ENCODE measurements at regions not wholly inside any gene's neighbourhood (a gene's known extent, or its start where the extent isn't known, plus 50 kb on each side); places are given as distances from the start of the nearest gene placed in this dataset.

DNA sequence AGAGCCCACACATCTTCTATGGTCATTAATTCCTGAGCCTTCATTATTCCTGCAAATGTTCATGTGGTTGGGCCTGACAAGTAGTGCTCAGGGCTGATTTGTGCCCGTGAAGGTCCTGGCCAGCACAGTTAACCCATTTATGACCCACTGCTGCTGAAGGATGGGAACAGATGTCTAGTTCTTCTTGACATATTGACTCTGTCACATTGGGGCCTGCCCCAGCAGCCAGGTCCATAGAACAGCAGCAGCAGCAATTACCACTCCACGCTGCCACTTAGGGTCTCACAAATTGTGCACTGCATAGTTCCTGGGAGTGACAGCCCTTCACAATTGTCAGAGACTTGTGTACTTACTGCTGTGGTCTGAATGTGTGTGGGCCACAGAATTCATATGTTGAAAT, 442.3 kb upstream of the RGPD4 start:
- TF ChIP-seq ZNF114 (CRISPR knock-in tag; IDR thresholded peaks at IDR 0.05) (no peak), NANOG (IDR thresholded peaks at IDR 0.05; ENCODE audit: borderline replicate concordance) (no peak), CREB1 (CRISPR knock-in tag; IDR thresholded peaks at IDR 0.05; ENCODE audit: low read depth) (no peak), EZH2 (IDR thresholded peaks at IDR 0.05; ENCODE audit: low read depth, unreplicated experiment) (no peak), POLR2AphosphoS5 (IDR thresholded peaks at IDR 0.05; ENCODE audit: low read depth) (no peak), JUNB (IDR thresholded peaks at IDR 0.05; ENCODE audit: unreplicated experiment) (no peak), EZH2phosphoT487 (IDR thresholded peaks at IDR 0.05; ENCODE audit: unreplicated experiment) (no peak), ZNF331 (CRISPR knock-in tag; IDR thresholded peaks at IDR 0.05; ENCODE audit: low read depth) (no peak)
- TF ChIP-seq, protein P1, sequence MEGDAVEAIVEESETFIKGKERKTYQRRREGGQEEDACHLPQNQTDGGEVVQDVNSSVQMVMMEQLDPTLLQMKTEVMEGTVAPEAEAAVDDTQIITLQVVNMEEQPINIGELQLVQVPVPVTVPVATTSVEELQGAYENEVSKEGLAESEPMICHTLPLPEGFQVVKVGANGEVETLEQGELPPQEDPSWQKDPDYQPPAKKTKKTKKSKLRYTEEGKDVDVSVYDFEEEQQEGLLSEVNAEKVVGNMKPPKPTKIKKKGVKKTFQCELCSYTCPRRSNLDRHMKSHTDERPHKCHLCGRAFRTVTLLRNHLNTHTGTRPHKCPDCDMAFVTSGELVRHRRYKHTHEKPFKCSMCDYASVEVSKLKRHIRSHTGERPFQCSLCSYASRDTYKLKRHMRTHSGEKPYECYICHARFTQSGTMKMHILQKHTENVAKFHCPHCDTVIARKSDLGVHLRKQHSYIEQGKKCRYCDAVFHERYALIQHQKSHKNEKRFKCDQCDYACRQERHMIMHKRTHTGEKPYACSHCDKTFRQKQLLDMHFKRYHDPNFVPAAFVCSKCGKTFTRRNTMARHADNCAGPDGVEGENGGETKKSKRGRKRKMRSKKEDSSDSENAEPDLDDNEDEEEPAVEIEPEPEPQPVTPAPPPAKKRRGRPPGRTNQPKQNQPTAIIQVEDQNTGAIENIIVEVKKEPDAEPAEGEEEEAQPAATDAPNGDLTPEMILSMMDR (conservative IDR thresholded peaks at IDR 0.05; ENCODE audit: low read depth in 2 of 2): no peak
- TF ChIP-seq, protein P2, sequence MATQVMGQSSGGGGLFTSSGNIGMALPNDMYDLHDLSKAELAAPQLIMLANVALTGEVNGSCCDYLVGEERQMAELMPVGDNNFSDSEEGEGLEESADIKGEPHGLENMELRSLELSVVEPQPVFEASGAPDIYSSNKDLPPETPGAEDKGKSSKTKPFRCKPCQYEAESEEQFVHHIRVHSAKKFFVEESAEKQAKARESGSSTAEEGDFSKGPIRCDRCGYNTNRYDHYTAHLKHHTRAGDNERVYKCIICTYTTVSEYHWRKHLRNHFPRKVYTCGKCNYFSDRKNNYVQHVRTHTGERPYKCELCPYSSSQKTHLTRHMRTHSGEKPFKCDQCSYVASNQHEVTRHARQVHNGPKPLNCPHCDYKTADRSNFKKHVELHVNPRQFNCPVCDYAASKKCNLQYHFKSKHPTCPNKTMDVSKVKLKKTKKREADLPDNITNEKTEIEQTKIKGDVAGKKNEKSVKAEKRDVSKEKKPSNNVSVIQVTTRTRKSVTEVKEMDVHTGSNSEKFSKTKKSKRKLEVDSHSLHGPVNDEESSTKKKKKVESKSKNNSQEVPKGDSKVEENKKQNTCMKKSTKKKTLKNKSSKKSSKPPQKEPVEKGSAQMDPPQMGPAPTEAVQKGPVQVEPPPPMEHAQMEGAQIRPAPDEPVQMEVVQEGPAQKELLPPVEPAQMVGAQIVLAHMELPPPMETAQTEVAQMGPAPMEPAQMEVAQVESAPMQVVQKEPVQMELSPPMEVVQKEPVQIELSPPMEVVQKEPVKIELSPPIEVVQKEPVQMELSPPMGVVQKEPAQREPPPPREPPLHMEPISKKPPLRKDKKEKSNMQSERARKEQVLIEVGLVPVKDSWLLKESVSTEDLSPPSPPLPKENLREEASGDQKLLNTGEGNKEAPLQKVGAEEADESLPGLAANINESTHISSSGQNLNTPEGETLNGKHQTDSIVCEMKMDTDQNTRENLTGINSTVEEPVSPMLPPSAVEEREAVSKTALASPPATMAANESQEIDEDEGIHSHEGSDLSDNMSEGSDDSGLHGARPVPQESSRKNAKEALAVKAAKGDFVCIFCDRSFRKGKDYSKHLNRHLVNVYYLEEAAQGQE (IDR thresholded peaks at IDR 0.05; ENCODE audit: unreplicated experiment): no peak
- TF ChIP-seq, protein P3, sequence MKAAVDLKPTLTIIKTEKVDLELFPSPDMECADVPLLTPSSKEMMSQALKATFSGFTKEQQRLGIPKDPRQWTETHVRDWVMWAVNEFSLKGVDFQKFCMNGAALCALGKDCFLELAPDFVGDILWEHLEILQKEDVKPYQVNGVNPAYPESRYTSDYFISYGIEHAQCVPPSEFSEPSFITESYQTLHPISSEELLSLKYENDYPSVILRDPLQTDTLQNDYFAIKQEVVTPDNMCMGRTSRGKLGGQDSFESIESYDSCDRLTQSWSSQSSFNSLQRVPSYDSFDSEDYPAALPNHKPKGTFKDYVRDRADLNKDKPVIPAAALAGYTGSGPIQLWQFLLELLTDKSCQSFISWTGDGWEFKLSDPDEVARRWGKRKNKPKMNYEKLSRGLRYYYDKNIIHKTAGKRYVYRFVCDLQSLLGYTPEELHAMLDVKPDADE (IDR thresholded peaks at IDR 0.05): no peak
- TF ChIP-seq, protein P4, sequence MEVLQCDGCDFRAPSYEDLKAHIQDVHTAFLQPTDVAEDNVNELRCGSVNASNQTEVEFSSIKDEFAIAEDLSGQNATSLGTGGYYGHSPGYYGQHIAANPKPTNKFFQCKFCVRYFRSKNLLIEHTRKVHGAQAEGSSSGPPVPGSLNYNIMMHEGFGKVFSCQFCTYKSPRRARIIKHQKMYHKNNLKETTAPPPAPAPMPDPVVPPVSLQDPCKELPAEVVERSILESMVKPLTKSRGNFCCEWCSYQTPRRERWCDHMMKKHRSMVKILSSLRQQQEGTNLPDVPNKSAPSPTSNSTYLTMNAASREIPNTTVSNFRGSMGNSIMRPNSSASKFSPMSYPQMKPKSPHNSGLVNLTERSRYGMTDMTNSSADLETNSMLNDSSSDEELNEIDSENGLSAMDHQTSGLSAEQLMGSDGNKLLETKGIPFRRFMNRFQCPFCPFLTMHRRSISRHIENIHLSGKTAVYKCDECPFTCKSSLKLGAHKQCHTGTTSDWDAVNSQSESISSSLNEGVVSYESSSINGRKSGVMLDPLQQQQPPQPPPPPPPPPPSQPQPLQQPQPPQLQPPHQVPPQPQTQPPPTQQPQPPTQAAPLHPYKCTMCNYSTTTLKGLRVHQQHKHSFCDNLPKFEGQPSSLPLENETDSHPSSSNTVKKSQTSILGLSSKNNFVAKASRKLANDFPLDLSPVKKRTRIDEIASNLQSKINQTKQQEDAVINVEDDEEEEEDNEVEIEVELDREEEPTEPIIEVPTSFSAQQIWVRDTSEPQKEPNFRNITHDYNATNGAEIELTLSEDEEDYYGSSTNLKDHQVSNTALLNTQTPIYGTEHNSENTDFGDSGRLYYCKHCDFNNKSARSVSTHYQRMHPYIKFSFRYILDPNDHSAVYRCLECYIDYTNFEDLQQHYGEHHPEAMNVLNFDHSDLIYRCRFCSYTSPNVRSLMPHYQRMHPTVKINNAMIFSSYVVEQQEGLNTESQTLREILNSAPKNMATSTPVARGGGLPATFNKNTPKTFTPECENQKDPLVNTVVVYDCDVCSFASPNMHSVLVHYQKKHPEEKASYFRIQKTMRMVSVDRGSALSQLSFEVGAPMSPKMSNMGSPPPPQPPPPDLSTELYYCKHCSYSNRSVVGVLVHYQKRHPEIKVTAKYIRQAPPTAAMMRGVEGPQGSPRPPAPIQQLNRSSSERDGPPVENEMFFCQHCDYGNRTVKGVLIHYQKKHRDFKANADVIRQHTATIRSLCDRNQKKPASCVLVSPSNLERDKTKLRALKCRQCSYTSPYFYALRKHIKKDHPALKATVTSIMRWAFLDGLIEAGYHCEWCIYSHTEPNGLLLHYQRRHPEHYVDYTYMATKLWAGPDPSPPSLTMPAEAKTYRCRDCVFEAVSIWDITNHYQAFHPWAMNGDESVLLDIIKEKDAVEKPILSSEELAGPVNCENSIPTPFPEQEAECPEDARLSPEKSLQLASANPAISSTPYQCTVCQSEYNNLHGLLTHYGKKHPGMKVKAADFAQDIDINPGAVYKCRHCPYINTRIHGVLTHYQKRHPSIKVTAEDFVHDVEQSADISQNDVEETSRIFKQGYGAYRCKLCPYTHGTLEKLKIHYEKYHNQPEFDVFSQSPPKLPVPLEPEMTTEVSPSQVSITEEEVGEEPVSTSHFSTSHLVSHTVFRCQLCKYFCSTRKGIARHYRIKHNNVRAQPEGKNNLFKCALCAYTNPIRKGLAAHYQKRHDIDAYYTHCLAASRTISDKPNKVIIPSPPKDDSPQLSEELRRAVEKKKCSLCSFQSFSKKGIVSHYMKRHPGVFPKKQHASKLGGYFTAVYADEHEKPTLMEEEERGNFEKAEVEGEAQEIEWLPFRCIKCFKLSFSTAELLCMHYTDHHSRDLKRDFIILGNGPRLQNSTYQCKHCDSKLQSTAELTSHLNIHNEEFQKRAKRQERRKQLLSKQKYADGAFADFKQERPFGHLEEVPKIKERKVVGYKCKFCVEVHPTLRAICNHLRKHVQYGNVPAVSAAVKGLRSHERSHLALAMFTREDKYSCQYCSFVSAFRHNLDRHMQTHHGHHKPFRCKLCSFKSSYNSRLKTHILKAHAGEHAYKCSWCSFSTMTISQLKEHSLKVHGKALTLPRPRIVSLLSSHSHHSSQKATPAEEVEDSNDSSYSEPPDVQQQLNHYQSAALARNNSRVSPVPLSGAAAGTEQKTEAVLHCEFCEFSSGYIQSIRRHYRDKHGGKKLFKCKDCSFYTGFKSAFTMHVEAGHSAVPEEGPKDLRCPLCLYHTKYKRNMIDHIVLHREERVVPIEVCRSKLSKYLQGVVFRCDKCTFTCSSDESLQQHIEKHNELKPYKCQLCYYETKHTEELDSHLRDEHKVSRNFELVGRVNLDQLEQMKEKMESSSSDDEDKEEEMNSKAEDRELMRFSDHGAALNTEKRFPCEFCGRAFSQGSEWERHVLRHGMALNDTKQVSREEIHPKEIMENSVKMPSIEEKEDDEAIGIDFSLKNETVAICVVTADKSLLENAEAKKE (CRISPR knock-in tag; IDR thresholded peaks at IDR 0.05): no peak
